ENCODE measurements at regions not wholly inside any gene's neighbourhood (a gene's known extent, or its start where the extent isn't known, plus 50 kb on each side); places are given as distances from the start of the nearest gene placed in this dataset.

- no peak for DNase-seq
These were observed 61.6 kb downstream of the LSM5 start for GRCh38 chr7:32428546-32428945.

GRCh38 chr7:32427769-32428291, 62.4 kb downstream of the LSM5 start:
- DNase-seq = peak; percentile 69

GRCh38 chr7:32416846-32417245, 73.3 kb downstream of the LSM5 start:
- no peak for DNase-seq

GRCh38 chr7:32415936-32416335, 74.2 kb downstream of the LSM5 start:
- no peak for DNase-seq

- DNase-seq = no peak
These were observed 74.7 kb downstream of the LSM5 start for GRCh38 chr7:32415519-32415918.

GRCh38 chr7:32412471-32412870, 77.7 kb downstream of the LSM5 start:
- no peak for DNase-seq

GRCh38 chr7:32410545-32410944, 79.6 kb downstream of the LSM5 start:
- no peak for DNase-seq

GRCh38 chr7:32406386-32406785, 83.8 kb downstream of the LSM5 start:
- DNase-seq = no peak

DNA sequence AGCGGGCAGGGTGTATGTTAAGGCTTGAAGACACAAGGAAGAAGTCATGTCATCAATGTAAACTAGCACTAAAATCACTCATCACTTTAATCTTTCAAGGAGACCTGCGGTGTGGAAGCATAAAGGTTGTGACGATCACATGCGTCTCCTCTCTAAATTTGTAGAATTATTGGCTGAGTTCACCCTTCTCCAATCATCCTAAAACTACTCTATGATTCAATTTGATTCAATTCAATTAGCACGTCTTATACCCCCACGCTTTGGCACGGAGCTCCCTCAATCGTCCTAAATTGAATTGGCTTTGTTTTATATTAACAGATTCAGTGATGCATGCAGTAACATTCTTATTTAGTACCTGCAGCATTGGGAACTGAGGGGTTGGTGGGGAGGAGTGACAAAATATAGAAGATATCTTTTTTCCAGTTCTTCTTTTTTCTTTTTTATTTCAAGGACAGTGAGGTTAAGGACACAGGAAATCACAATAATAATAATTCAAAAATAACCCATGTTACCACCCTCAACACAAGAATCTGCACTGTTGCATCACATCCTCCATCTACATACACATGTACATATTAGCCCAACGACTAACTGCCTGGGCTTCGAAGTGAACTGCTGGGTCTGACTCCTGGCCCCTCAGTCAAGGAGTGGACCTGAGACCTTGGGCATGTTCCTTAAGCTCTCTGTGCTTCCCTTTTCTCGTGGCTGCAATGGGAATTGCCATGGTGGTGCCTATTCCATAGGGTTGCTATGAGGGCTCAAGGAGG, 86.5 kb downstream of the LSM5 start:
- DNase-seq = no peak

GRCh38 chr7:32400676-32401075, 89.5 kb downstream of the LSM5 start:
- no peak for DNase-seq

GRCh38 chr7:32399311-32399710, 90.9 kb downstream of the LSM5 start:
- no peak for DNase-seq

GRCh38 chr7:32395168-32395567, 95.0 kb downstream of the LSM5 start:
- DNase-seq = no peak

DNA sequence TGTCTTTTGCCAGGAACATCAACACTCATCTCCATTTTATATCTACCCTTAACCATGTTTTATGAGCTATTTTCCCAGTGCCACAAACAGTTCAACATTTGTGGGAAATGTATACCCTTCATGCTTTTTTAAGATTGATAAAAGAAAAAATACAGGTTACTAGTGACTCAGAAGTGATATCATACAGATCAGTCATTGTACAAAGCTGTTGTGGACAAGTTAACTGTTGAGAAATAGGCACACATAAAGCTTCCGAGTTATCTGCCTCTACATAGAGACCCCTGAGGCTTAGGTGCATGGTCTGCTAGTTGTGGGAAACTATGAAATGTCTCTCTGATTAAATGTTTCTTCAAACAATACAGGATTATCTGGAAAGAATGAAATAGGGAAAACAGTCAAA, 96.3 kb downstream of the LSM5 start:
- DNase-seq = no peak

- no peak for DNase-seq
These were observed 100.0 kb downstream of the LSM5 start for GRCh38 chr7:32390210-32390609.

DNA sequence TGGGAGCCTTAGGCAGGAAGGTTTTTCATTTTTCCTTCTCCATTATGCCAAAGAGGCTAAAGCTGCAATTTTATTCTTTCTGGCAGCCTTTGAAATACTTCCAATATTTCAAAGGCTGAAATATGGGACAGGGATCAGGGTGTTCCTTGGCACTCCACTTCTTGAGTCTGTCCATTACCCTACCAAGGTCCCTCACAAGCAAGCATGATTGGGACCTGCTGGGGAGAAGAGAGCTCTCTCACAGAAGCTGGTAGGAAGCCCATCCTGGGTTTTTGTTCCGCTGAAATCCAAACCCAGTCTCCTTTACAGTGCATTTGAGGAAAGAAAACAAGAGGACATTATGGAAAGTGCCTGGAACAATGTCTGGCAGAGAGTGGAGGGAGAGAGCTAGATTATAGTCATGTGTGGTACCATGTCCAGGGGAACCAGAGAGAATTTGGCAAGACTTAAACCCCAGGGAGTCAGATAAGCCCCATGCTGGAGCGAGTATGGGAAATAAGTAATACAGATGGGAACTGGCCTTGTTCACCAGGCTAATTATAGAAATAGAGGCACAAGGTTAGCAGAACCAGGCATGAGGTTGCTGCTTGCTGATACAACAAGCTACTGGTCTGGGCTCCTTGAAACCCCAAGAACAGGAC, 104.7 kb downstream of the LSM5 start:
- no peak for DNase-seq

DNA sequence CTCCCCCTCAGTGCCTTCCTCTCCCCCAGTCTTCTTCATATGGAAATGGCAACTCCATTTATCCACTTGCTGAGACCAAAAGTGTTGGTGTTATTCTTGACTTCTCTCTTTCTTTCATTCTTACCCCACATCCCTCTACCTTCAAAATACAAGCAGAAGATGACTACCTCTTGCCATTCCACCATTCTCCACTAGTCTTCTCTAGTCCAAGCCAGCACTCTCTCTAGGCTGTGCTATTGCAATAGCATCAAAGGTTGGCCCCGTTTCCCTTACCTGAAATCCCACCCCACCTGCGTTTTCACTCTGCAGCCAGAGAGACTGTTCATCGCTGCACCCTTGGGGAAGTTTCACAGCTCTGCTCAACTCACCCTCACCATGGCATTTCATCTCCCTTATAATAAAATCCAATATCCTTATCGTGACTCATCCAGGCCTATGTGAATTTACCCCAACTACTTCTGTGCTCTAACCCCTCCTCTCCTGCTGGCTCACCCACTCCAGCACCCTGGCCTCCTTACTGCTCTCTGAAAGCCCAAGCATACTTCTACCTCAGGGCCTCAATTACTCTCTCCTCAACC, 109.1 kb downstream of the LSM5 start:
- no peak for DNase-seq

- no peak for DNase-seq
These were observed 110.6 kb downstream of the LSM5 start for GRCh38 chr7:32379510-32380112.

GRCh38 chr7:32378988-32379387, 111.2 kb downstream of the LSM5 start:
- no peak for DNase-seq

- DNase-seq = no peak
These were observed 125.6 kb downstream of the LSM5 start for GRCh38 chr7:32364581-32364980.

GRCh38 chr7:32360127-32360526, 130.1 kb downstream of the LSM5 start:
- DNase-seq = no peak

DNA sequence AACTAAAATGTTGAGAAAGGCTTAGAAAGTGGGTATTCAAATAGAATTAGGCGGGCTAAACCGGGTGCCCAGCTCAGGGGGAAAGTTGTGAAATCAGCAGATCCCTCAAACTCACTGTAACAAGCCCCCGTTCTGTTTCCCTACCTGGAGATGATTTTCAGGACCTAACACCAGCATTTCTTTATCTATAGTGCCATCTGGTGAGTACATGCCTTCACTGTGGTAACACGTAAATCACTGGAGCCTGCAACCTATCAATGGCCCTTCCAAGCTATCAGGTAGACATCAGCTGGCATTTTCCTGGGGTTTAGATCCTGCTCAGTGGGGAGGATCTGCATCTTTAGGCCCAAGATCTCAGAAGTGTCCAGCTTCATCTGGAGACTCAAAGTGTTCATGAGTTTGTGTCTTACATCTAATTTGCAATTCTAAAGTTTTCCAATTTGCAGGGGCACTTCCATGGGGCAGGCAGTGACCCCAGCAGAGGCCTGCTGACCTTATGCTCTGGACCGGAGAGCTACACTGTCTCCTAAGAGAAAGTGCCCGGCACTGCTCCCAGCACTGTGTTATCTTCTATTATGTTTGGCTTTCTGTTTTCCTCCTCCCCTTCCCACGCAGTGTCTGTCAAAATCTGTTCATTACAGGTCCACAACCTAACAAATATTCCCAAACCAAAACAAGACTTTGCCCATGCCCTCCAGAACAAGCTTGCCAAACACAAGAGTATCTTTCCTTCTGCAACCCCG, 132.5 kb downstream of the LSM5 start:
- peak; percentile 4 for DNase-seq

- DNase-seq = peak; percentile 15
These were observed 142.8 kb downstream of the LSM5 start for GRCh38 chr7:32347244-32347828.

DNA sequence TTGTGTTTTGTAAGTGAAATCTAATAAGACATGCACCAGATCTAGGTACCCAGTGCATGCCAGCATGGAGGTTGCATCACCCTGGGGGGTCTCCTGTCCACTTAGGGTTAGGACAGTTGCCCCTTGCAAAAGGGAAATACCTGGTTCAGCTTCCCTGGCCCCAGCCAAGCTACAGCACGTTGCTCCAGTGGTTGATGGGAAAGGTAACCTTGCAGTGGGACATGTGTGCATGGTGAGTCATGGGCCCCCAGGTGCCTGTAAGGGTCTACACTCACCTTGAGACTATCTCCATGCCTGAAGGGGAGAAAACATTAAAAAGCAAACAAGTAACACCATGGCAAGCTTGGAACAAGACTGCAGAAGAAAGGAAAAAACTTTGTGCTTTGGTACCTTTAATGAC, 143.9 kb downstream of the LSM5 start:
- no peak for DNase-seq
